Cardiac fibroblast (primary cell): ENCODE measurements at regions not wholly inside any gene's neighbourhood (a gene's known extent, or its start where the extent isn't known, plus 50 kb on each side); places are given as distances from the start of the nearest gene placed in this dataset.

Experiments
- DNase-seq, 2 donors: peaks; one replicate each; pipeline versions ENCODE4 v3.0.0 to v3.0.0-alpha.2; 2010; ENCODE audit warnings: low read depth in 2 of 2
- H3K4me3 ChIP-seq, 2 donors: replicated peaks in 1 of 2; 1 replicate in 1 of 2; 2 replicates in 1 of 2; pipeline ENCODE4 v1.5.1; 2011; ENCODE audit warnings: low read depth in 2 of 2, low read length in 2 of 2, mild to moderate bottlenecking in 2 of 2, moderate library complexity in 1 of 2
- TF ChIP-seq, protein P1 (sequence below): IDR thresholded peaks from one replicate; pipeline ENCODE4 v1.5.1; 2011; ENCODE audit warnings: low read depth, mild to moderate bottlenecking, low read length, inconsistent platforms

DNA sequence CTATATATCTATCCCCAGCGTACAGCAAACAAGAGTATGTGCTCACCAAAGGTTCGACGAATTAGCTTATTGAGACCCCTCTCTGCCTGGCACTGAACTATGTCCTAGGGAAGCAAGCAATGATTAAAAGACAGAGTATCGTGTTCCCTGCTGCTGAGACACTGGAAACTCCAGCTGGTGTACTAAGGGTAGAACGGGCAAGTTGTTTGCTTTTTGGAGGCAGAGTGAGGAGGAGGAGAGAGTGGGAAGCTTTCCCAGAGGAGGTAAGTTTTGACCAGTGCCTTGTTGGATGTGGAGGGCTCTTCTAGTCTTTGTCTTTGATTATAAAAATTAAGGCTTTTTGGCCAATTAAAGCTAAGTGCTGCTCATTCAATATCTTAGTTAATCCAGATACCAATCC lies 61.7 kb downstream of the PJA1 start:
- TF ChIP-seq, protein P1, sequence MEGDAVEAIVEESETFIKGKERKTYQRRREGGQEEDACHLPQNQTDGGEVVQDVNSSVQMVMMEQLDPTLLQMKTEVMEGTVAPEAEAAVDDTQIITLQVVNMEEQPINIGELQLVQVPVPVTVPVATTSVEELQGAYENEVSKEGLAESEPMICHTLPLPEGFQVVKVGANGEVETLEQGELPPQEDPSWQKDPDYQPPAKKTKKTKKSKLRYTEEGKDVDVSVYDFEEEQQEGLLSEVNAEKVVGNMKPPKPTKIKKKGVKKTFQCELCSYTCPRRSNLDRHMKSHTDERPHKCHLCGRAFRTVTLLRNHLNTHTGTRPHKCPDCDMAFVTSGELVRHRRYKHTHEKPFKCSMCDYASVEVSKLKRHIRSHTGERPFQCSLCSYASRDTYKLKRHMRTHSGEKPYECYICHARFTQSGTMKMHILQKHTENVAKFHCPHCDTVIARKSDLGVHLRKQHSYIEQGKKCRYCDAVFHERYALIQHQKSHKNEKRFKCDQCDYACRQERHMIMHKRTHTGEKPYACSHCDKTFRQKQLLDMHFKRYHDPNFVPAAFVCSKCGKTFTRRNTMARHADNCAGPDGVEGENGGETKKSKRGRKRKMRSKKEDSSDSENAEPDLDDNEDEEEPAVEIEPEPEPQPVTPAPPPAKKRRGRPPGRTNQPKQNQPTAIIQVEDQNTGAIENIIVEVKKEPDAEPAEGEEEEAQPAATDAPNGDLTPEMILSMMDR, result no peak
- H3K4me3 ChIP-seq, result no peak overlapping the region
- DNase-seq, result no peak

GRCh38 chrX:69102612-69103194 lies 62.5 kb downstream of the PJA1 start:
- H3K4me3 ChIP-seq, result no peak overlapping the region
- DNase-seq, result no peak
- TF ChIP-seq, protein P1, result no peak

DNA sequence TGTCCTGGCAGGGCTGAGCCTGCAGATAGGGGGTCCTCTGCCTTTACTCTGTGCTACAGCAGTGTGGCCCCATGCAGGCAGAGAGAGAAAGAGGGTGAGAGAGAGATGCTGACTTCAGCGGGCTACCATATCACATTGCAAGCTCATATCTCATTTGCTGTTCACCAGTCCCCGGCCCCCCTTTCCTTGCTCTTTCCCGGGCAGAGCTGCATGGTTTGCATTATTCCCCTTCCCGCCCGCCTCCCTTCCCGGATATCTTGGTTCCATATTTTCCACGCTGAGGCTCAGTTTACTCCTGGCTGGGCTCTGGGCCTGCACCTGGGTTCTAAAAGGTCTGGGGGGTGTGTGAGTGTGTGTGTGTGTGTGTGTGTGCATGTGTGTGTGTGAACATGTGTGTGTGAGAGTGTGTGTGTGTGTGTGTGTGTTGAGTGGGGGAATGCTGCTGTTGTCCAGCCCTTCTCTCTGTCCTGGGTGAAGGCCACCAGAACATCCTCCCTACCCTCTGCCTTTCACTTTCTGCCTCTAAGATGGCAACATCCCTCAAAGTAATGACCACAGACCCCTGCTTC lies 63.5 kb downstream of the PJA1 start:
- DNase-seq, result no peak
- TF ChIP-seq, protein P1, result no peak
- H3K4me3 ChIP-seq, result no peak overlapping the region

GRCh38 chrX:69100478-69100877 lies 64.8 kb downstream of the PJA1 start:
- DNase-seq, result no peak
- TF ChIP-seq, protein P1, result no peak
- no peak overlapping the region for H3K4me3 ChIP-seq

DNA sequence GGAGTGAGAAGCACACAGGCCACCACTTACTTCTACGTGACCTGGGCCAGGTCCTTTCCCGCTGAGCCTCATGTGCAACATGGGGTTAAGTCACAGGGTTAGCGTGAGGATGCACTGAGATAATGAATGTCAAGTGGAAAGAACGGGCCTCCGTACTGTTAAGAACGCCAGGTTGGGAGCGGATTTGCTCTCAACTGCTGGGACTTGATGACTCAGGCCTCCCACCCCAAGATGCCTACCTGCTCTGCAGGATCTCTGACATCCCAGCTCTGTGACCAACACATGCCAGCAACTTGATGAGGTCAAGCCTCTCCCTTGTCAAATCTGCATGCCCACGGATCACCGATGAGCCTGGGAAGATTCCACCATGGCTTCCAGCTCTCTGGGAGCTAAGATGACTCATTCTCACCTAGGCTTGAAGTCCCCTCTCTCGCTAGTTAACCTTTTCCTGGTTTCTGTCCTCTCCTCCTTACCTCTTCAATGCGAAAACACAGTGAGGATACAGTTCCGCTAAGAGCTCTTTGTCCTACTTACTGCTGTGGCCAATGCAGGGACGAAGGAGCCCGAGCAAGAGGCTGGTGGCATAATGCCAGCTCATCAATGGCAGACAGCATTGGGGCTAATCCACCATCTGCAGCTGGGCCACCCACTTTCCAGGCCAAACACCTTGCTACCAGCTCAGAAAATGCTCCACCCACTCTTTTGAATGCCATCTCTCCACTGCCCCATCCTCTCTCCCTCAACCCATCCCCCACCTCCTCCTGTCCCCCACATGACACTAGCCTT lies 67.6 kb downstream of the PJA1 start:
- DNase-seq, result no peak
- no peak overlapping the region for H3K4me3 ChIP-seq

GRCh38 chrX:69096963-69097362 lies 68.3 kb downstream of the PJA1 start:
- TF ChIP-seq, protein P1, result no peak
- DNase-seq, result no peak
- H3K4me3 ChIP-seq, result no peak overlapping the region

More for the DNA sequence above, 67.6 kb downstream of the PJA1 start:
- TF ChIP-seq, protein P1, result no peak
